HepG2 (cell line): ENCODE measurements at regions not wholly inside any gene's neighbourhood (a gene's known extent, or its start where the extent isn't known, plus 50 kb on each side); places are given as distances from the start of the nearest gene placed in this dataset.

Experiments used
- ATAC-seq: fragments of 200-7000 bp; cut with Tn5 transposase; 3 replicates; pipeline ENCODE4 v1.9.1; 2020; ENCODE audit warnings: mild to moderate bottlenecking, moderate library complexity
- BruUV-seq: library from RNA; stranded (reverse); fragments of 400-500 nt; replicated peaks from 2 replicates; lab custom pipeline; 2021; lab: Mats Ljungman, UMichigan
- CTCF ChIA-PET: fragments of 300-600 bp; formaldehyde crosslinking; extraction: SDS; loops from one replicate; lab custom pipeline; 2021; ENCODE audit warnings: low total read pairs, inconsistent platforms, low intra/inter-chr PET ratio; lab: Yijun Ruan, JAX
- POLR2A ChIA-PET: fragments of 350-600 bp; sonication (Branson Sonifier 250); formaldehyde crosslinking; loops from one replicate; lab custom pipeline; 2020; ENCODE audit warnings: antibody characterized with exemption, inconsistent platforms; lab: Yijun Ruan, JAX
- DNase-seq: peaks from one replicate; pipeline ENCODE4 v3.0.0-alpha.2; 2015; ENCODE audit warnings: low spot score
- FAIRE-seq: peaks from 3 replicates; lab custom pipeline; 2011; peaks lifted over from hg19 to GRCh38; lab: Jason Lieb, UNC
- H2AFZ ChIP-seq: one replicate; pipeline ENCODE4 v1.6.1; 2011; ENCODE audit warnings: low read length, inconsistent platforms
- H3K27ac ChIP-seq: fragments of 300-600 bp; 3 replicates; pipeline ENCODE4 v1.8.0; 2011; ENCODE audit warnings: mixed run types, mild to moderate bottlenecking, mixed read lengths, low read length, inconsistent platforms; ENCODE audit not compliant: insufficient read depth; ENCODE audit errors: extremely low read length
- H3K27me3 ChIP-seq, 2 experiments: fragments of 200-600 bp in 1 of 2; 2 replicates in 1 of 2; 3 replicates in 1 of 2; pipeline versions ENCODE4 v1.6.0 to v1.8.0; 2011; ENCODE audit warnings: low read length in 2 of 2, mild to moderate bottlenecking in 2 of 2, moderate library complexity in 2 of 2, inconsistent platforms in 1 of 2; ENCODE audit not compliant: insufficient read depth in 2 of 2, control insufficient read depth in 1 of 2
- H3K36me3 ChIP-seq, 2 experiments: fragments of 200-600 bp in 1 of 2; replicated peaks in 1 of 2; 2 replicates in 1 of 2; 3 replicates in 1 of 2; pipeline versions ENCODE4 v1.5.1 to v1.8.0; 2011; ENCODE audit warnings: low read length in 2 of 2, inconsistent platforms in 1 of 2; ENCODE audit not compliant: insufficient read depth in 2 of 2, control insufficient read depth in 1 of 2
- H3K4me1 ChIP-seq: 2 replicates; pipeline ENCODE4 v1.5.1; 2012; ENCODE audit warnings: low read length, inconsistent platforms; ENCODE audit not compliant: insufficient read depth
- H3K4me2 ChIP-seq: 2 replicates; pipeline ENCODE4 v1.6.0; 2011; ENCODE audit warnings: low read depth, low read length, inconsistent platforms
- H3K4me3 ChIP-seq, 3 experiments: fragments of 200-600 bp in 1 of 3; sonication (generic), shearing (Covaris generic) in 1 of 3; replicated peaks in 1 of 3; 2 replicates each; pipeline ENCODE4 v1.5.1; 2011 to 2016; ENCODE audit warnings: low read length in 3 of 3, inconsistent platforms in 2 of 3, low read depth in 2 of 3, mild to moderate bottlenecking in 2 of 3, control low read depth in 1 of 3, mixed read lengths in 1 of 3; ENCODE audit not compliant: insufficient read depth in 1 of 3
- H3K79me2 ChIP-seq: one replicate; pipeline ENCODE4 v1.6.1; 2011; ENCODE audit warnings: low read length, inconsistent platforms; ENCODE audit not compliant: insufficient read depth
- H3K9ac ChIP-seq: 2 replicates; pipeline ENCODE4 v1.6.0; 2011; ENCODE audit warnings: mild to moderate bottlenecking, low read depth, low read length, inconsistent platforms; ENCODE audit not compliant: insufficient read depth
- H3K9me3 ChIP-seq: 2 replicates; pipeline ENCODE4 v1.5.1; 2012; ENCODE audit warnings: mild to moderate bottlenecking, low read length
- H4K20me1 ChIP-seq: 2 replicates; pipeline ENCODE4 v1.6.0; 2011; ENCODE audit warnings: inconsistent platforms, mild to moderate bottlenecking, low read length, moderate library complexity; ENCODE audit not compliant: insufficient read depth
- CHD4 ChIP-seq: fragments of 200-600 bp; sonication (generic); IDR thresholded peaks from 2 replicates; pipeline ENCODE4 v1.7.0; 2017; ENCODE audit warnings: mild to moderate bottlenecking, low read length, borderline replicate concordance
- GLI4 ChIP-seq: sonication (generic); formaldehyde crosslinking; IDR thresholded peaks from 2 replicates; pipeline ENCODE4 v1.5.1; 2020; ENCODE audit warnings: missing genetic modification reagents, mild to moderate bottlenecking, moderate library complexity, borderline replicate concordance
- PCBP2 ChIP-seq: fragments of 200-400 bp; formaldehyde crosslinking; optimal IDR thresholded peaks from 2 replicates; pipeline ENCODE3; 2018; ENCODE audit warnings: low read length, low read depth; ENCODE audit not compliant: poor library complexity, severe bottlenecking
- SMAD3 ChIP-seq: sonication (generic); formaldehyde crosslinking; IDR thresholded peaks from 2 replicates; pipeline ENCODE4 v1.4.0; 2020; ENCODE audit warnings: missing genetic modification reagents
- TEAD2 ChIP-seq: sonication (generic); formaldehyde crosslinking; IDR thresholded peaks from 2 replicates; pipeline ENCODE4 v1.9.0; 2021; ENCODE audit warnings: missing genetic modification reagents
- THYN1 ChIP-seq: sonication (generic); formaldehyde crosslinking; IDR thresholded peaks from 2 replicates; pipeline ENCODE4 v1.8.1; 2023; ENCODE audit warnings: low read depth, mild to moderate bottlenecking, moderate library complexity, missing genetic modification reagents, borderline replicate concordance
- ZKSCAN5 ChIP-seq: sonication (generic); formaldehyde crosslinking; IDR thresholded peaks from 2 replicates; pipeline ENCODE4 v1.5.1; 2020; ENCODE audit warnings: mild to moderate bottlenecking, missing genetic modification reagents
- ZMYM4 ChIP-seq: sonication (generic); formaldehyde crosslinking; IDR thresholded peaks from 2 replicates; pipeline ENCODE4 v1.8.1; 2023; ENCODE audit warnings: mild to moderate bottlenecking, missing genetic modification reagents
- ZNF234 ChIP-seq: sonication (generic); formaldehyde crosslinking; conservative IDR thresholded peaks from 2 replicates; pipeline ENCODE4 v1.5.1; 2020; ENCODE audit warnings: mild to moderate bottlenecking, missing genetic modification reagents
- ZNF282 ChIP-seq: fragments of 450-650 bp; IDR thresholded peaks from 2 replicates; pipeline ENCODE4 v1.6.1; 2018; ENCODE audit not compliant: partially characterized antibody
- in situ Hi-C: cut with HindIII; loops from 2 replicates; pipeline ENCODE4 v1.10.0; 2017; ENCODE audit warnings: low pct_unique_long_range_greater_than_20kb; ENCODE audit not compliant: extremely low pct_ligation_motif_present
- intact Hi-C: fragments of 100-400 bp; cut with micrococcal nuclease; formaldehyde crosslinking; loops from one replicate; pipeline ENCODE4 v1.10.0; 2022; ENCODE audit not compliant: unreplicated experiment
- TF ChIP-seq, protein P1 (sequence below): sonication (generic); formaldehyde crosslinking; IDR thresholded peaks from 2 replicates; pipeline ENCODE4 v1.4.0; 2020; ENCODE audit warnings: missing genetic modification reagents
- TF ChIP-seq, protein P2 (sequence below), 2 experiments: fragments of 450-650 bp in 1 of 2; sonication (generic) in 1 of 2; formaldehyde crosslinking; IDR thresholded peaks; 2 replicates each; pipeline versions ENCODE4 v1.5.0 to v1.8.0; 2020 to 2022; ENCODE audit warnings: mild to moderate bottlenecking in 1 of 2, missing genetic modification reagents in 1 of 2
- TF ChIP-seq, protein P3 (sequence below): sonication (generic); formaldehyde crosslinking; IDR thresholded peaks from 2 replicates; pipeline ENCODE4 v1.4.0; 2020; ENCODE audit warnings: missing genetic modification reagents, mild to moderate bottlenecking, borderline replicate concordance
- TF ChIP-seq, protein P4 (sequence below): sonication (generic); formaldehyde crosslinking; conservative IDR thresholded peaks from 2 replicates; pipeline ENCODE4 v1.4.0; 2020; ENCODE audit warnings: mild to moderate bottlenecking, missing genetic modification reagents, moderate library complexity

DNA sequence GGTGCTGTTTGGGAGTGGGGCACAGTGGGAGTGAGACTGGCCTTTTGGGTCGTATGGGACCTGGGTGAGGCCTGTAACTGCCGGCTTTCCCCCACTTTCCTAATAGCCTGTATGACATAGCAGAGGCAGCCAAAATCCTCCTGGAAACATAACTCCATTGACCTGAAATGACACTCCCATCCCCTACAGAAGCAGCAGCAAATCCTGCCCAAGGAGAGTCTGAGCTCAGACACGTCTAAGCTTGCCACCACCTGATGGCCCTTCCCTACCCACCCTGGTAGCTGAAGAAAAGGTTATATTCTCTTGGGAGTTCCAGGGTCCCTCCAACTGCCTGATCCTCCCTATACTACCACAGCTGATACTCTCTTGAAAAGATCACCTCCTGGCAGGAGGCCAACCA, 179.8 kb upstream of the ARRDC3 start (continued):
- TF ChIP-seq GLI4, result no peak
- no peak for TF ChIP-seq THYN1 (CRISPR knock-in tag)
- TF ChIP-seq, protein P1, sequence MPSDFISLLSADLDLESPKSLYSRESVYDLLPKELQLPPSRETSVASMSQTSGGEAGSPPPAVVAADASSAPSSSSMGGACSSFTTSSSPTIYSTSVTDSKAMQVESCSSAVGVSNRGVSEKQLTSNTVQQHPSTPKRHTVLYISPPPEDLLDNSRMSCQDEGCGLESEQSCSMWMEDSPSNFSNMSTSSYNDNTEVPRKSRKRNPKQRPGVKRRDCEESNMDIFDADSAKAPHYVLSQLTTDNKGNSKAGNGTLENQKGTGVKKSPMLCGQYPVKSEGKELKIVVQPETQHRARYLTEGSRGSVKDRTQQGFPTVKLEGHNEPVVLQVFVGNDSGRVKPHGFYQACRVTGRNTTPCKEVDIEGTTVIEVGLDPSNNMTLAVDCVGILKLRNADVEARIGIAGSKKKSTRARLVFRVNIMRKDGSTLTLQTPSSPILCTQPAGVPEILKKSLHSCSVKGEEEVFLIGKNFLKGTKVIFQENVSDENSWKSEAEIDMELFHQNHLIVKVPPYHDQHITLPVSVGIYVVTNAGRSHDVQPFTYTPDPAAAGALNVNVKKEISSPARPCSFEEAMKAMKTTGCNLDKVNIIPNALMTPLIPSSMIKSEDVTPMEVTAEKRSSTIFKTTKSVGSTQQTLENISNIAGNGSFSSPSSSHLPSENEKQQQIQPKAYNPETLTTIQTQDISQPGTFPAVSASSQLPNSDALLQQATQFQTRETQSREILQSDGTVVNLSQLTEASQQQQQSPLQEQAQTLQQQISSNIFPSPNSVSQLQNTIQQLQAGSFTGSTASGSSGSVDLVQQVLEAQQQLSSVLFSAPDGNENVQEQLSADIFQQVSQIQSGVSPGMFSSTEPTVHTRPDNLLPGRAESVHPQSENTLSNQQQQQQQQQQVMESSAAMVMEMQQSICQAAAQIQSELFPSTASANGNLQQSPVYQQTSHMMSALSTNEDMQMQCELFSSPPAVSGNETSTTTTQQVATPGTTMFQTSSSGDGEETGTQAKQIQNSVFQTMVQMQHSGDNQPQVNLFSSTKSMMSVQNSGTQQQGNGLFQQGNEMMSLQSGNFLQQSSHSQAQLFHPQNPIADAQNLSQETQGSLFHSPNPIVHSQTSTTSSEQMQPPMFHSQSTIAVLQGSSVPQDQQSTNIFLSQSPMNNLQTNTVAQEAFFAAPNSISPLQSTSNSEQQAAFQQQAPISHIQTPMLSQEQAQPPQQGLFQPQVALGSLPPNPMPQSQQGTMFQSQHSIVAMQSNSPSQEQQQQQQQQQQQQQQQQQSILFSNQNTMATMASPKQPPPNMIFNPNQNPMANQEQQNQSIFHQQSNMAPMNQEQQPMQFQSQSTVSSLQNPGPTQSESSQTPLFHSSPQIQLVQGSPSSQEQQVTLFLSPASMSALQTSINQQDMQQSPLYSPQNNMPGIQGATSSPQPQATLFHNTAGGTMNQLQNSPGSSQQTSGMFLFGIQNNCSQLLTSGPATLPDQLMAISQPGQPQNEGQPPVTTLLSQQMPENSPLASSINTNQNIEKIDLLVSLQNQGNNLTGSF (CRISPR knock-in tag), result no peak
- TF ChIP-seq SMAD3 (CRISPR knock-in tag), result no peak
- TF ChIP-seq ZNF234, result no peak
- no peak for TF ChIP-seq ZKSCAN5 (CRISPR knock-in tag)

DNA sequence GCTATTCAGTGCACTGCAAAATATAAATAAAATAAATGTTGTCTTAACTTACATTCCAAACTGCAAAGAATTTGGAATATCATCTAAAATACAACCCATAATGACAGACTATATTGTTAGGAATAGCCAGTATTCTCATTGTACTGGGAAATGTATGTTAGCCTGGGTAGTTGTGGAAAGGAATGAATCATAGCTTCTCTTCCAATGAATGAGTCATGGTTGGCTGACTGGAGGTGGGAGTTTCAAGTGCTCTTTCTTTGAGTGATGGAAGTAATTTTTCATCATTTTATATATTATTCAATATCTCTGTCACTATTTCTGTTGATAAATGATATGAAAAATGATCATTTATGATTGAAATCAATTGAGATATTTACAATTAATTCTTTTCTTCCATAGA, 158.6 kb upstream of the ARRDC3 start:
- intact Hi-C loops, result no loop called here
- TF ChIP-seq, protein P2, sequence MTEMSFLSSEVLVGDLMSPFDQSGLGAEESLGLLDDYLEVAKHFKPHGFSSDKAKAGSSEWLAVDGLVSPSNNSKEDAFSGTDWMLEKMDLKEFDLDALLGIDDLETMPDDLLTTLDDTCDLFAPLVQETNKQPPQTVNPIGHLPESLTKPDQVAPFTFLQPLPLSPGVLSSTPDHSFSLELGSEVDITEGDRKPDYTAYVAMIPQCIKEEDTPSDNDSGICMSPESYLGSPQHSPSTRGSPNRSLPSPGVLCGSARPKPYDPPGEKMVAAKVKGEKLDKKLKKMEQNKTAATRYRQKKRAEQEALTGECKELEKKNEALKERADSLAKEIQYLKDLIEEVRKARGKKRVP (CRISPR knock-in tag; IDR thresholded peaks at IDR 0.05), result no peak
- TF ChIP-seq CHD4 (no peak), ZMYM4 (CRISPR knock-in tag) (no peak), TEAD2 (CRISPR knock-in tag) (no peak), ZNF282 (no peak), PCBP2 (no peak)
- TF ChIP-seq, protein P3, sequence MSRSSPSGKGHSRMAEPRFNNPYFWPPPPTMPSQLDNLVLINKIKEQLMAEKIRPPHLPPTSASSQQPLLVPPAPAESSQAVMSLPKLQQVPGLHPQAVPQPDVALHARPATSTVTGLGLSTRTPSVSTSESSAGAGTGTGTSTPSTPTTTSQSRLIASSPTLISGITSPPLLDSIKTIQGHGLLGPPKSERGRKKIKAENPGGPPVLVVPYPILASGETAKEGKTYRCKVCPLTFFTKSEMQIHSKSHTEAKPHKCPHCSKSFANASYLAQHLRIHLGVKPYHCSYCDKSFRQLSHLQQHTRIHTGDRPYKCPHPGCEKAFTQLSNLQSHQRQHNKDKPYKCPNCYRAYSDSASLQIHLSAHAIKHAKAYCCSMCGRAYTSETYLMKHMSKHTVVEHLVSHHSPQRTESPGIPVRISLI (CRISPR knock-in tag), result no peak
- TF ChIP-seq, protein P4, sequence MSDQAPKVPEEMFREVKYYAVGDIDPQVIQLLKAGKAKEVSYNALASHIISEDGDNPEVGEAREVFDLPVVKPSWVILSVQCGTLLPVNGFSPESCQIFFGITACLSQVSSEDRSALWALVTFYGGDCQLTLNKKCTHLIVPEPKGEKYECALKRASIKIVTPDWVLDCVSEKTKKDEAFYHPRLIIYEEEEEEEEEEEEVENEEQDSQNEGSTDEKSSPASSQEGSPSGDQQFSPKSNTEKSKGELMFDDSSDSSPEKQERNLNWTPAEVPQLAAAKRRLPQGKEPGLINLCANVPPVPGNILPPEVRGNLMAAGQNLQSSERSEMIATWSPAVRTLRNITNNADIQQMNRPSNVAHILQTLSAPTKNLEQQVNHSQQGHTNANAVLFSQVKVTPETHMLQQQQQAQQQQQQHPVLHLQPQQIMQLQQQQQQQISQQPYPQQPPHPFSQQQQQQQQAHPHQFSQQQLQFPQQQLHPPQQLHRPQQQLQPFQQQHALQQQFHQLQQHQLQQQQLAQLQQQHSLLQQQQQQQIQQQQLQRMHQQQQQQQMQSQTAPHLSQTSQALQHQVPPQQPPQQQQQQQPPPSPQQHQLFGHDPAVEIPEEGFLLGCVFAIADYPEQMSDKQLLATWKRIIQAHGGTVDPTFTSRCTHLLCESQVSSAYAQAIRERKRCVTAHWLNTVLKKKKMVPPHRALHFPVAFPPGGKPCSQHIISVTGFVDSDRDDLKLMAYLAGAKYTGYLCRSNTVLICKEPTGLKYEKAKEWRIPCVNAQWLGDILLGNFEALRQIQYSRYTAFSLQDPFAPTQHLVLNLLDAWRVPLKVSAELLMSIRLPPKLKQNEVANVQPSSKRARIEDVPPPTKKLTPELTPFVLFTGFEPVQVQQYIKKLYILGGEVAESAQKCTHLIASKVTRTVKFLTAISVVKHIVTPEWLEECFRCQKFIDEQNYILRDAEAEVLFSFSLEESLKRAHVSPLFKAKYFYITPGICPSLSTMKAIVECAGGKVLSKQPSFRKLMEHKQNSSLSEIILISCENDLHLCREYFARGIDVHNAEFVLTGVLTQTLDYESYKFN (CRISPR knock-in tag), result no peak

More for the DNA sequence above, 158.6 kb upstream of the ARRDC3 start:
- H4K20me1 ChIP-seq, result no peaks in the 10 kb centered on the region
- H3K4me2 ChIP-seq, result no peak overlapping the region
- H2AFZ ChIP-seq, result no peak overlapping the region
- no peak overlapping the region for H3K4me3 ChIP-seq
- POLR2A ChIA-PET, result no interaction called here
- no peak overlapping the region for H3K9ac ChIP-seq
- no peaks in the 10 kb centered on the region for H3K36me3 ChIP-seq
- in situ Hi-C loops, result no loop called here
- no peaks in the 10 kb centered on the region; a peak in 1 of 5 replicates for H3K27me3 ChIP-seq
- ATAC-seq (no peak), FAIRE-seq (no peak), DNase-seq (no peak)
- CTCF ChIA-PET, result no interaction called here
- no peaks in the 10 kb centered on the region for H3K4me1 ChIP-seq
- H3K27ac ChIP-seq, result no peak overlapping the region
- BruUV-seq, result no TSS peak
- peaks cover 5% of the 10 kb centered on the region; the same call in 1 of the 2 replicates for H3K9me3 ChIP-seq
- H3K79me2 ChIP-seq, result no peaks in the 10 kb centered on the region
